LNCaP clone FGC (cell line): ENCODE measurements at regions not wholly inside any gene's neighbourhood (a gene's known extent, or its start where the extent isn't known, plus 50 kb on each side); places are given as distances from the start of the nearest gene placed in this dataset.

Experiments
- DNase-seq: peaks from one replicate; pipeline ENCODE4 v3.0.0-alpha.2; 2011; ENCODE audit warnings: low read depth
- H3K4me3 ChIP-seq: 2 replicates; pipeline ENCODE4 v1.5.1; 2011; ENCODE audit warnings: mild to moderate bottlenecking, low read depth, low read length, control low read depth
- TF ChIP-seq, protein P1 (sequence below): IDR thresholded peaks from 2 replicates; pipeline ENCODE4 v1.5.1; 2012; ENCODE audit warnings: mild to moderate bottlenecking; ENCODE audit not compliant: control insufficient read depth, insufficient read depth; ENCODE audit errors: extremely low read depth

- H3K4me3 ChIP-seq: no peak overlapping the region
- TF ChIP-seq, protein P1, sequence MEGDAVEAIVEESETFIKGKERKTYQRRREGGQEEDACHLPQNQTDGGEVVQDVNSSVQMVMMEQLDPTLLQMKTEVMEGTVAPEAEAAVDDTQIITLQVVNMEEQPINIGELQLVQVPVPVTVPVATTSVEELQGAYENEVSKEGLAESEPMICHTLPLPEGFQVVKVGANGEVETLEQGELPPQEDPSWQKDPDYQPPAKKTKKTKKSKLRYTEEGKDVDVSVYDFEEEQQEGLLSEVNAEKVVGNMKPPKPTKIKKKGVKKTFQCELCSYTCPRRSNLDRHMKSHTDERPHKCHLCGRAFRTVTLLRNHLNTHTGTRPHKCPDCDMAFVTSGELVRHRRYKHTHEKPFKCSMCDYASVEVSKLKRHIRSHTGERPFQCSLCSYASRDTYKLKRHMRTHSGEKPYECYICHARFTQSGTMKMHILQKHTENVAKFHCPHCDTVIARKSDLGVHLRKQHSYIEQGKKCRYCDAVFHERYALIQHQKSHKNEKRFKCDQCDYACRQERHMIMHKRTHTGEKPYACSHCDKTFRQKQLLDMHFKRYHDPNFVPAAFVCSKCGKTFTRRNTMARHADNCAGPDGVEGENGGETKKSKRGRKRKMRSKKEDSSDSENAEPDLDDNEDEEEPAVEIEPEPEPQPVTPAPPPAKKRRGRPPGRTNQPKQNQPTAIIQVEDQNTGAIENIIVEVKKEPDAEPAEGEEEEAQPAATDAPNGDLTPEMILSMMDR: no peak
- DNase-seq: no peak
Observed at GRCh38 chr13:73174521-73175010, 115.8 kb downstream of the KLF5 start.

DNA sequence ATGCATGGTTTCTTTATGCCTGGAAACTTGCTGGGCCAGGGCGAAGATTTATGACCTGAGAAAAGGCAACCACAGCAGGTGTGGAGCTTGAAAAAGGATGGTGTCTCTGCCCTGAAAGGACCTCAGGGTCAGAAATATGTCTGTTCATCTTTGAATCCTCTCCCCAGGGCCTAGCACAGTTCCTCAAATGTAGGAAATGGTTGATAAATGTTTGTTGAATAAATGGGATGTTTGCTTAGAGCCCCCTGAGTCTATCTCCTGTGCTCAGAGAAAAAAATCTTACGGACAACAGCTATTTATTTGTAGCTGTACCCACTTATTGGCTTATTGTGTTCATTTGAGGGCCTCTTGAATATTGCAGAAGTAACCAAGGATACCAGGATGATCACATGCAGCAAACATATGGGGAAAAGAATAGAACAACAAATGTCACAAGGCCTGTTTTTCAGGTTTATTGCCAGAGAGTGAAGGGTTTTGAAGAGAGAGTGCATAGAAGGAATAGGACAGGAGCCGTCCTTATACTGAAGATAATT, 114.5 kb downstream of the KLF5 start:
- no peak for DNase-seq
- no peak overlapping the region for H3K4me3 ChIP-seq
- TF ChIP-seq, protein P1: no peak

DNA sequence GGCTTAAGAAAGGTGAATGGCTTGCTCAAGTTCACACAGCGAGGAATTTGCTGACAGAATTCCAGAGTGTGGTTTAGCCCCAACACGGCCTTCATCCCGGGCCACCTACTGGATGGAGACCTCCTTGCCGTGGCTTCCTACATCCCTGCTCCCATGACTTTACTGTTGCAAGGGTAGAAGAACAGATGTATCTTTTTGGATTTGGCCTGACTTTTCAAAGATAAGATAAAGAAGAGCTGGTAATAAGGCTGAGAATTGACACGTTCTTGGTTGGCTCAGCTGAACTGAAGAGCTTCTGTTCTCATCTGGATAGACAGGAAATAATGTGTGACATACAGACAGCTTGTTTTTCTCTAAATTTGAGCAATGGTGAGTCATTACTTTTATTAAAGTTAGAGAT, 113.1 kb downstream of the KLF5 start:
- TF ChIP-seq, protein P1: no peak
- no peak overlapping the region for H3K4me3 ChIP-seq
- no peak for DNase-seq

DNA sequence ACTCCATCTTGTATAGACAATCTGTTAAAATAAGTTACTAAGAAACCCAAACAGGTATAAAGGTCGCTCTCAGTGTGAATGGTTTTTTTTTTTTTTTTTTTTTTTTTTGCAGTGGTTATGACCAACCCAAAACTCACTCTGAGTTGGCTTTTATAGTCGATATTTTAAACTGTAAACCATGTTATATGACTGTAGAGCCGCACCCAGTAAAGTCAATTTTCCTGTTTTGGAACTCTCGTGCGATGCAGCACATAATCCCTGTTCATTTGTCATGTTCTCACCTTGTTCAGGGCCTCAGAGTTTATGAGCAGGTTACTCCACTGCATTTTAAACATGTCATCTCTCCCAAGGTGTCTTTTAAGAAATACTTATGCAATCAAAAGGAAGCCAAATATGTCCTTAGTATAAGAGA, 112.5 kb downstream of the KLF5 start:
- TF ChIP-seq, protein P1: no peak
- DNase-seq: no peak

DNA sequence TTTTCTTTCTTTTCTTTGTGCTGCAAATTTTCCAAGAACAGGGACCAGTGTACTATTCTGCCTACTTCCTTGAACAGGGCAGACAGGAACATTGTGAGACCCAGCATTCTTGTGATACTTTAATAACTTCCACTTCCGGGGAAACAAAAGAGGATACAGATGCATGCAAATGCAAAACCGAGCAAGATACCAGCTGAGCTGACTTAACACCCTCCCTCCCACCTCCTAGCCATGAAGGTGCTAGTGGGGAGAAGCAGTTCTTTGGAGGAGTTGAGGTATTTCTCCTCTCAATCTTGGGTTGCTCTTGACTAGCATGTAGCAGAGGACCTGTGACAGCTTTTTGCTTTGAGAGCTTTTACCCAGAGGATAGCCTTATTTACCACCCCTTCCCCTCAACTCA, 111.2 kb downstream of the KLF5 start:
- H3K4me3 ChIP-seq: no peak overlapping the region
- TF ChIP-seq, protein P1: no peak
- DNase-seq: no peak

More for the DNA sequence above, 112.5 kb downstream of the KLF5 start:
- no peak overlapping the region for H3K4me3 ChIP-seq

DNA sequence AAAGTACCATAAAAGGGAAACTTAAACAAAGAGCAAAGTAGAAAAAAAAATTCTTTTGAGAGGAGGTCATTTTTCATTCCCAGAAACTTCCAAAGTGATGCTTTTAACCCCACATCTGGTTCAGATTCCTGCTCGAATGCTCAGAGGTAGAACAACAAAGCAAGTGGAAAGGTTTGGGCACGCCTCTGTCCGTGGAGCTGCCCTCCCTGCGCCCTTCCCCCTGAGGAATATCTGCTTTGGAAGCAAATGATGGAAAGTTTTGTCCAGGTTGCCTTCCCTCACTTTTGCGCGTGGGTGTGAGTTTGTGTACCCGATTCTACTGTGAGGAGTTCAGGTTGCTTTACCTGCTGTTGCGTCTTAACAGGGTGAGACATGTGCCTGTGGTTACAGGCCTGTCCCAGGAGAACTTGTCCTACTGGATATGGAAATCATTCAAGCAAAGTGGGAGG, 110.2 kb downstream of the KLF5 start:
- TF ChIP-seq, protein P1: no peak
- no peak overlapping the region for H3K4me3 ChIP-seq
- no peak for DNase-seq
